SK-N-DZ (cell line): ENCODE measurements at regions not wholly inside any gene's neighbourhood (a gene's known extent, or its start where the extent isn't known, plus 50 kb on each side); places are given as distances from the start of the nearest gene placed in this dataset.
A peak's percentile ranks its signal among the peaks of the same experiment; 100 is the strongest.
"Not testable (repeated sequence)": the region's sequence is repeated elsewhere in the genome, so short reads cannot be mapped to it uniquely, and the experiment has no call there.

Experiments used
- DNase-seq: peaks from one replicate; pipeline ENCODE4 v3.0.0-alpha.2; 2015; ENCODE audit warnings: low spot score

GRCh38 chr21:17386498-17386897, 126.3 kb upstream of the CXADR start:
- DNase-seq, result no peak

GRCh38 chr21:17387030-17387617, 125.7 kb upstream of the CXADR start:
- peak; percentile 66 for DNase-seq

GRCh38 chr21:17388226-17388625, 124.6 kb upstream of the CXADR start:
- DNase-seq, result no peak

- no peak for DNase-seq
These were observed 123.5 kb upstream of the CXADR start for GRCh38 chr21:17389311-17389710.

GRCh38 chr21:17390569-17390968, 122.3 kb upstream of the CXADR start:
- no peak for DNase-seq

DNA sequence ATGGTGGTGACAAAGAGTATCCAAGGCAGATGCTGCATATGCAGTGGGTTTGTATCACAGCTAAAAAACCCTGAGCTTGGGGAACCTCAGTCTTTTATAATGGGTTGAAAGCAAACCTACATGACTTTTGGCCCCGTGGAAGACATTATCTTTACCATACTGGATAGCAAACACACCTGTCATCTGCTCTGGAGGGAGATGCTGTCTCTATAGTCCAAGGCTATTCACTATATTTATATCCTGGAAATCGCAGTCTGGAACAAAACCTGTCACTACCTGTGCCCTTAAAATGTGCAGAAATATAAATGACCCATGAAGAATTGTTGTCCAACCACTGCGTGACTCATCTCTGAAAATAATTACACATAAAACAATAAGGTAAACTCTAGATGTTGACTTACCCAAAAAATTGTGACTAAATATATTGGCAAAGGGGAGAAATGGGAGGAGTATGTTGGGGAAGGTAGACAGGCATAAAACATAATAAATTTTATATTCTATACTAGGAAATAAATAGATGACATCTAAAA, 121.0 kb upstream of the CXADR start:
- DNase-seq, result no peak

GRCh38 chr21:17393413-17393812, 119.4 kb upstream of the CXADR start:
- DNase-seq, result no peak

- DNase-seq, result no peak
These were observed 115.9 kb upstream of the CXADR start for GRCh38 chr21:17396948-17397347.

GRCh38 chr21:17397703-17398102, 115.1 kb upstream of the CXADR start:
- no peak for DNase-seq

GRCh38 chr21:17398954-17399353, 113.9 kb upstream of the CXADR start:
- DNase-seq, result not testable (repeated sequence)

- DNase-seq, result peak; percentile 10
These were observed 109.9 kb upstream of the CXADR start for GRCh38 chr21:17402937-17403336.

DNA sequence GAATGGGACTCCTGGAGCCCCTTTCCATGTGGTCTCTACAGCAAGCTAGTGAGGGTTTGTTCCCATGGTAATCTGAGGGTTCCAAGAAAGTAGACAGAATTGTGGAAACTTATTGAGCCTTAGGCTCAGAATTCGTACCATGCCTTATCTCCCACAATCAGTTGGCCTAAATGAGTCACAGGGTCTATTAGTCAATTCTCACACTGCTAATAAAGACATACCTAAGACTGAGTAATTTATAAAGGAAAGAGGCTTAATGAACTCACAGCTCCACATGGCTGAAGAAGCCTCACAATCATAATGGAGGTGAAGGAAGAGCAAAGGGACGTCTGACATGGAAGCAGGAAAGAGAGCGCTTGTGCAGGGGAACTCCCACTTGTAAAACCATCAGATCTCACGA, 106.6 kb upstream of the CXADR start:
- DNase-seq, result no peak

GRCh38 chr21:17414766-17415165, 98.1 kb upstream of the CXADR start:
- no peak for DNase-seq

DNA sequence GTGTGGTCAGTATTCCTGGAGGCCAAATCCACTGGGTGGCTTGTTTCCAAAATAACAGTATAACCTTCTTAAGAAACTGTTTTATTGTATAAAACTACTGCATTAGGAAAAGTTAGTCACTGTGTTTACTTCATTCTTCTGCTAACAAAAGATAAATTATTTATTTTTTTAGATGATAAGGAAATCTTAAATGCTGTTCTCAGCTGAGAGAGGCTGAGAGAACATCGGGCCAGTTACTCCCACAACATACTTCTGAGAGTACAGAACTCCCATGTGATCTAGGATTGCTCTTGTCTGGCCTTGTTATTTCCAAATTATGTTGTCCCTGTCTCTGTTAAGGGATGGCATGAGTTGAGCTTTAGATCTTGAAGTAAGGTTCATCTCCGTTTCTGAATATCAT, 96.7 kb upstream of the CXADR start:
- DNase-seq, result no peak

- DNase-seq, result no peak
These were observed 89.9 kb upstream of the CXADR start for GRCh38 chr21:17422931-17423330.

DNA sequence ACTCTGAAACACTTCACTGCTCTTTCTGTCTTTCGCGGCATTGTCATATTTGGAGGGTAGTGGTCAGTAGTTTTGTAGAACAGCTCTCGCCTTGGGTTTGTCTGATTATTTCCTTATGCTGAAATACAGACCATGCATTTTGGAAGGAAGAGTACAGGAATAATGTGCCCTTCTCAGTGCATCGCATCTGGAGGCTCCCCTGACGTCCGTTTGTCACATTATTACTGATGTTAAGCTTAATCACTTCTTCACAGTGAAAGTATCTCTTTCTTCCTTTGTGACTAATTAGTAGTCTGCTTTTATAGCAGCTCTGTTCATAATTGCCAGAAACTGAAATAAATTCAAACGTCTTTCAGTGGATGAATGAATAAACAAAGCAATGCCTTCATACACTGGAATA, 85.7 kb upstream of the CXADR start:
- no peak for DNase-seq

DNA sequence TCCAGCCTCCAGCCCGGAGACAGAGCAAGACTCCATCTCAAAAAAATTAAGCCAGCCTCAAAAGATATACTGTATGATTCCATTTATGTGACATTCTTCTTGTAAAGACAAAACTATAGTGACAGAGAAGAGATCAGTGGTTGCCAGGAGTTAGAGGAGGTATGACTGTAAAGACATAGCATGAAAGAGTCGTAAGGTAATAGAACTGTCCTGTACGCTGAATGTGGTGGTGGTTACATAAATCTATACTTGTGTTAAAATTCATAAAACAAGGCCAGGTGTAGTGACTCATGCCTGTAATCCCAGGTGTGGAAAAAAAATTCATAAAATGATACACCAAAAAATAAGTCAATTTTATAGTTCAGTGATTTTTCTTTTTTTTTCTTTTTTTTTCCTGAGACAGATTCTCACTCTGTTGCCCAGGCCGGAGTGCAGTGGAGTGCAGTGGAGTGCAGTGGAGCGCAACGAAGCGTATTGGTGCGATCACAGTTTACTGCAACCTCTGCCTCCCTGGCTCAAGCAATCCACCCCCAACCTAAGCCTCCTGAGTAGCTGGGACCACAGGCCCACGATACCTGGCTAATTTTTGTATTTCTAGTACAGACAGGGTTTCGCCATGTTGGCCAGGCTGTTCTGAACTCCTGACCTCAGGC, 84.9 kb upstream of the CXADR start:
- DNase-seq, result no peak

DNA sequence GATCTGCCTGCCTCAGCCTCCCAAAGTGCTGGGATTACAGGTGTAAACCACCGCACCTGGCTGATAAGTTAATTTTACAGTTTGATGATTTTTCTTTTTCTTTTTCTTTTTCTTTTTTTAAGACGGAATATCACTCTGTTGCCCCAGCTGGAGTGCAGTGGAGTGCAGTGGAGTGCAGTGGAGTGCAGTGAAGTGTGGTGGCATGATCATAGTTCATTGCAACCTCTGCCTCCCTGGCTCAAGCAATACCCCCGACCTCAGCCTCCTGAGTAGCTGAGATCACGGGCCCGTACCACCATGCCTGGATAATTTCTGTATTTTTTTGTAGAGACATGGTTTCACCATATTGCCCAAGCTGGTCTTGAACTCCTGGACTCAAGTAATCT, 84.4 kb upstream of the CXADR start:
- no peak for DNase-seq

DNA sequence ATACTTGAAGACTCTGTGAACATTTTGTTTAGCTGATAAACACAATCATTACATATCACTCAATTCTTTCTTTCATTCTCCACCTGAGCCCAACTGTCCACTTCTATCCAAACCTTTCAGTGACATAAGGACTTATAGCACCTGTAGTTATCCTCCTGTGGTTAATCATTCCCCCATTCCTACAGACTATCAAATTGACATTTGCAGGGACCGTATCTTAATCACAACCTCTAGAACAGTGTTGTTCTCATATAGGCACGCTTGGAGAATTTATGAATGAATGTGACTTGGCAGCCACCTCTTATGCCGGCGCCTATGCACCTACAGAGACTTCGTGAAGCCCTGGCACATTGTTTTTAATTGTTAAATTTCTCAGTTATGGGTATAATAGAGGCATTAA, 83.9 kb upstream of the CXADR start:
- no peak for DNase-seq

DNA sequence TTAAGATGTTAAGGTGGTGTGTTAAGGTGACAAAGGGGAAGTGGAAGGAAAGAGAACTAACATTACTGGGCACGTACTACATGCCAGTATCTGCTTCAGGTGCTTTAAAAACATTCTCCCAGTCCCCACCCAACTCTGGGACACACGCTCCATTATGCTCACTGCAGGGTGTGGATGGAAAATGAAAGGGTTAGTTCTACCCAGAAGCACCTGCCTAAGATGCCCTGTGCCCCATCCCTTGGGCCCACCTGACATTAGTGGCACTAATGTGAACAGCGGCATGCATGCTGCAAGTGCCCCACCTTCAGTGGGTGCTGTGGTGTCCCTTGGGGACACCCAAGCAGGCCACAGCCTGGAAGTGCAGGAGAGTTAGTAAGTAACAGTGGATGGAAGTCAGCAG, 82.9 kb upstream of the CXADR start:
- DNase-seq, result no peak

DNA sequence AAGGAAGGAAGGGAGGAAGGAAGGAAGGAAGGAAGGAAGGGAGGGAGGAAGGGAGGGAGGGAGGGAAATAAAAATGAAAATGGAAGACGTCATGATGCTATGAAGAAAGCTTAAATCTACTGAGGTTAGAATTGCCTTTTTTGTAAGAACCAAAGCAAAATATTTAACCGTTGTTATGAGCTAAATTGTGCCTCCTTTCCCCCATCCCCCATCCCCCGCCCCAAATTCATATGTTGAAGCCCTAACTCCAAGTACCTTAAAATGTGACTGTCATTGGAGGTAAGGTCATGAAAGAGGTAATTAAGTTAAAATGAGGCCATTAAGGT, 80.1 kb upstream of the CXADR start:
- DNase-seq, result no peak

DNA sequence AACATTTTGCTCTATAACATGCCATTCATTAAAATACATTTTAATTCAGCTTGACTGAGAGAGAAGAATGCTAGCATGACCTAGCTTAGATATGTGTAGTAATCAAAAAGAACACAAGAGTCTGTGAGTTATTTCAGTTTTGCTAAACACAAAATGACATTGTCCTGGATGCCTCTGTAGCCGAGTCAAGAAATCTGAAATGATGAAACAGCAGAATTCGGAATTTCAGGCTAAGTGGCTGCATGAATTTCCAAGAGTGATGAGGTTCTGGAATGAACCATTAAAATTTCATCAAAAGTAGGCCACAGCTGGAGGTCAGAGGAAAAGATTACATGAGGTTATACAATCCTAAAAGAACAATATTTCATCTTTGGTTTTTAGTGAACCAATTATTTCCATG, 79.1 kb upstream of the CXADR start:
- DNase-seq, result no peak
